ENCODE measurements at regions not wholly inside any gene's neighbourhood (a gene's known extent, or its start where the extent isn't known, plus 50 kb on each side); places are given as distances from the start of the nearest gene placed in this dataset.

- H3K27me3 ChIP-seq (ENCODE audit: insufficient read depth, low read length): no peaks in the 10 kb centered on the region
- no peaks in the 10 kb centered on the region for H3K4me1 ChIP-seq (ENCODE audit: insufficient read depth, low read length)
- no peaks in the 10 kb centered on the region for H3K9me3 ChIP-seq (ENCODE audit: low read depth, low read length)
- H3K4me3 ChIP-seq (ENCODE audit: low read length): no peak overlapping the region
These were observed 91.3 kb upstream of the SLC35B3 start for GRCh38 chr6:8526624-8527023.

- Histone ChIP-seq H3K9me3 (ENCODE audit: low read depth, low read length) (no peaks in the 10 kb centered on the region), H3K4me3 (ENCODE audit: low read length) (no peak overlapping the region), H3K27me3 (ENCODE audit: insufficient read depth, low read length) (no peaks in the 10 kb centered on the region), H3K4me1 (ENCODE audit: insufficient read depth, low read length) (no peaks in the 10 kb centered on the region)
These were observed 90.0 kb upstream of the SLC35B3 start for GRCh38 chr6:8525370-8525769.

GRCh38 chr6:8513174-8513573 is 77.8 kb upstream of the SLC35B3 start:
- no peaks in the 10 kb centered on the region for H3K27me3 ChIP-seq (ENCODE audit: insufficient read depth, low read length)
- H3K9me3 ChIP-seq (ENCODE audit: low read depth, low read length): no peaks in the 10 kb centered on the region
- H3K4me1 ChIP-seq (ENCODE audit: insufficient read depth, low read length): no peaks in the 10 kb centered on the region
- no peak overlapping the region for H3K4me3 ChIP-seq (ENCODE audit: low read length)

GRCh38 chr6:8507286-8507685 is 71.9 kb upstream of the SLC35B3 start:
- H3K9me3 ChIP-seq (ENCODE audit: low read depth, low read length): no peaks in the 10 kb centered on the region
- no peaks in the 10 kb centered on the region for H3K27me3 ChIP-seq (ENCODE audit: insufficient read depth, low read length)
- H3K4me1 ChIP-seq (ENCODE audit: insufficient read depth, low read length): no peaks in the 10 kb centered on the region
- no peak overlapping the region for H3K4me3 ChIP-seq (ENCODE audit: low read length)

- no peaks in the 10 kb centered on the region for H3K9me3 ChIP-seq (ENCODE audit: low read depth, low read length)
- no peaks in the 10 kb centered on the region for H3K4me1 ChIP-seq (ENCODE audit: insufficient read depth, low read length)
- H3K4me3 ChIP-seq (ENCODE audit: low read length): no peak overlapping the region
- H3K27me3 ChIP-seq (ENCODE audit: insufficient read depth, low read length): no peaks in the 10 kb centered on the region
These were observed 70.8 kb upstream of the SLC35B3 start for GRCh38 chr6:8506126-8506525.

- Histone ChIP-seq H3K27me3 (ENCODE audit: insufficient read depth, low read length) (no peaks in the 10 kb centered on the region), H3K4me1 (ENCODE audit: insufficient read depth, low read length) (no peaks in the 10 kb centered on the region), H3K9me3 (ENCODE audit: low read depth, low read length) (no peaks in the 10 kb centered on the region), H3K4me3 (ENCODE audit: low read length) (no peak overlapping the region)
These were observed 64.2 kb upstream of the SLC35B3 start for GRCh38 chr6:8499540-8499939.

GRCh38 chr6:8494730-8495129 is 59.4 kb upstream of the SLC35B3 start:
- Histone ChIP-seq H3K4me1 (ENCODE audit: insufficient read depth, low read length) (no peaks in the 10 kb centered on the region), H3K27me3 (ENCODE audit: insufficient read depth, low read length) (no peaks in the 10 kb centered on the region), H3K9me3 (ENCODE audit: low read depth, low read length) (no peaks in the 10 kb centered on the region), H3K4me3 (ENCODE audit: low read length) (no peak overlapping the region)

- H3K4me3 ChIP-seq (ENCODE audit: low read length): no peak overlapping the region
- H3K27me3 ChIP-seq (ENCODE audit: insufficient read depth, low read length): no peaks in the 10 kb centered on the region
- no peaks in the 10 kb centered on the region for H3K4me1 ChIP-seq (ENCODE audit: insufficient read depth, low read length)
- no peaks in the 10 kb centered on the region for H3K9me3 ChIP-seq (ENCODE audit: low read depth, low read length)
These were observed 57.3 kb upstream of the SLC35B3 start for GRCh38 chr6:8492536-8493133.
